ENCODE measurements at regions not wholly inside any gene's neighbourhood (a gene's known extent, or its start where the extent isn't known, plus 50 kb on each side); places are given as distances from the start of the nearest gene placed in this dataset.
"Not testable (repeated sequence)": the region's sequence is repeated elsewhere in the genome, so short reads cannot be mapped to it uniquely, and the experiment has no call there.

- no peaks in the 10 kb centered on the region for H3K9me3 ChIP-seq
- no peak overlapping the region for H3K27ac ChIP-seq
- TF ChIP-seq EP300 (IDR thresholded peaks at IDR 0.05) (no peak), POLR2A (IDR thresholded peaks at IDR 0.05) (no peak), POLR2AphosphoS5 (IDR thresholded peaks at IDR 0.05) (no peak), CTCF (IDR thresholded peaks at IDR 0.05) (no peak)
- H3K27me3 ChIP-seq, result no peaks in the 10 kb centered on the region
- no peak overlapping the region for H3K4me3 ChIP-seq
- H3K4me1 ChIP-seq, result peaks cover 29% of the 10 kb centered on the region
- 76% methylated on average over 7 of the region's 7 CpGs for WGBS
- H3K36me3 ChIP-seq, result no peaks in the 10 kb centered on the region
- DNase-seq (ENCODE audit: low spot score in 2 of 2), result no peak
Observed at GRCh38 chr10:3325954-3326750, 153.6 kb upstream of the PITRM1 start.

GRCh38 chr10:3324612-3325038, 152.0 kb upstream of the PITRM1 start:
- Histone ChIP-seq H3K27ac (peak overlapping the region; percentile 41), H3K4me3 (no peak overlapping the region), H3K27me3 (no peaks in the 10 kb centered on the region), H3K36me3 (no peaks in the 10 kb centered on the region), H3K4me1 (peaks cover 17% of the 10 kb centered on the region), H3K9me3 (no peaks in the 10 kb centered on the region)
- WGBS, result 64% methylated on average over 8 of the region's 8 CpGs
- no peak for DNase-seq (ENCODE audit: low spot score in 2 of 2)
- TF ChIP-seq POLR2AphosphoS5 (IDR thresholded peaks at IDR 0.05) (no peak), CTCF (IDR thresholded peaks at IDR 0.05) (no peak), EP300 (IDR thresholded peaks at IDR 0.05) (no peak), POLR2A (IDR thresholded peaks at IDR 0.05) (no peak)

- Histone ChIP-seq H3K27me3 (no peaks in the 10 kb centered on the region), H3K4me3 (no peak overlapping the region), H3K27ac (peak overlapping the region; percentile 41), H3K9me3 (no peaks in the 10 kb centered on the region), H3K36me3 (no peaks in the 10 kb centered on the region), H3K4me1 (peaks cover 17% of the 10 kb centered on the region)
- DNase-seq (ENCODE audit: low spot score in 2 of 2), result no peak
- 30% methylated on average over 11 of the region's 11 CpGs for WGBS
- TF ChIP-seq POLR2A (IDR thresholded peaks at IDR 0.05), result no peak
- no peak for TF ChIP-seq POLR2AphosphoS5 (IDR thresholded peaks at IDR 0.05)
- TF ChIP-seq CTCF (IDR thresholded peaks at IDR 0.05), result no peak
- no peak for TF ChIP-seq EP300 (IDR thresholded peaks at IDR 0.05)
Observed at GRCh38 chr10:3323865-3324498, 151.4 kb upstream of the PITRM1 start.

- Histone ChIP-seq H3K27me3 (no peaks in the 10 kb centered on the region), H3K4me3 (no peak overlapping the region), H3K4me1 (peaks cover 17% of the 10 kb centered on the region), H3K9me3 (no peaks in the 10 kb centered on the region), H3K27ac (no peak overlapping the region), H3K36me3 (no peaks in the 10 kb centered on the region)
- TF ChIP-seq POLR2A (IDR thresholded peaks at IDR 0.05), result no peak
- TF ChIP-seq POLR2AphosphoS5 (IDR thresholded peaks at IDR 0.05), result no peak
- TF ChIP-seq EP300 (IDR thresholded peaks at IDR 0.05), result no peak
- no peak for TF ChIP-seq CTCF (IDR thresholded peaks at IDR 0.05)
- no peak for DNase-seq (ENCODE audit: low spot score in 2 of 2)
- 70% methylated on average over 9 of the region's 9 CpGs for WGBS
Observed at GRCh38 chr10:3321123-3321522, 148.5 kb upstream of the PITRM1 start.

- Histone ChIP-seq H3K4me1 (peaks cover 14% of the 10 kb centered on the region), H3K27ac (no peak overlapping the region), H3K27me3 (no peaks in the 10 kb centered on the region), H3K9me3 (no peaks in the 10 kb centered on the region), H3K36me3 (no peaks in the 10 kb centered on the region), H3K4me3 (no peak overlapping the region)
- TF ChIP-seq POLR2AphosphoS5 (IDR thresholded peaks at IDR 0.05) (no peak), EP300 (IDR thresholded peaks at IDR 0.05) (no peak), CTCF (IDR thresholded peaks at IDR 0.05) (no peak), POLR2A (IDR thresholded peaks at IDR 0.05) (no peak)
- 91% methylated on average over 14 of the region's 25 CpGs for WGBS
- DNase-seq (ENCODE audit: low spot score in 2 of 2), result no peak
Observed at GRCh38 chr10:3319811-3320226, 147.2 kb upstream of the PITRM1 start.

- 96% methylated on average over 14 of the region's 22 CpGs for WGBS
- DNase-seq (ENCODE audit: low spot score in 2 of 2), result not testable (repeated sequence)
Observed at GRCh38 chr10:3318480-3318807, 145.9 kb upstream of the PITRM1 start.

GRCh38 chr10:3317553-3318479, 145.2 kb upstream of the PITRM1 start:
- not testable (repeated sequence) for H3K27ac ChIP-seq; H3K9me3 ChIP-seq; H3K36me3 ChIP-seq; DNase-seq (ENCODE audit: low spot score in 2 of 2); H3K27me3 ChIP-seq; H3K4me1 ChIP-seq; H3K4me3 ChIP-seq
- 94% methylated on average over 24 of the region's 61 CpGs for WGBS

More at GRCh38 chr10:3318480-3318807, 145.9 kb upstream of the PITRM1 start:
- H3K4me1 ChIP-seq, H3K36me3 ChIP-seq, H3K9me3 ChIP-seq, H3K4me3 ChIP-seq, H3K27me3 ChIP-seq, H3K27ac ChIP-seq: not testable (repeated sequence)

Measured in suprapubic skin (tissue), 4 donors.